ENCODE measurements at regions not wholly inside any gene's neighbourhood (a gene's known extent, or its start where the extent isn't known, plus 50 kb on each side); places are given as distances from the start of the nearest gene placed in this dataset.
"Not testable (repeated sequence)": the region's sequence is repeated elsewhere in the genome, so short reads cannot be mapped to it uniquely, and the experiment has no call there.

DNA sequence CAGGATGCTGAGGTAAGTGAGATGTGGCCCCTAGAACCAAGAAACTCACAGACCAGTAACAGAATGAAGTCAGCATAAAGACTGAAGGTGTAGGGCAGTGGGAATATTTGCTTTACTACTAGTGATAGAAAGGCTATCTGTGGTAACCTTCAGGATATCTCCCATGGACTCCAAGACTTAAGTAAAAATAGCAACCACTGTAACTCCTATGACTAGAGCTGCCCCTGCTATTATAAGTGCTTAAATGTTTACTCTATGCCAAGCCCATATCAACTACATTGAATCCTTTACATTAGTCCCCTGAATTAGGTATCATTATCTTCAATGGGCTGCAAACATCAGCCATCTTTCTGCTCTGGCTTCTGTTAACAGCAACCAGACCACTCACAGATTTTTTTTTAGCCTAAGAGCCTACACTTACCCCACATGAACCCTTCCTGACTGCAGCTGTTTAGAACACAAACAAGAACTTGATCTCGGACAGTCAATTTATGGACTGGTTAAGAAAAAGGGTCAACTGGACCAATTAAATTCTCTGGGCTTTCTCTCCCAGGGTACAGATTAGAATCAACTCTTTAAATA, 335.1 kb upstream of the API5 start:
- no CpG with 5 or more reads among the region's 1 CpG for WGBS

DNA sequence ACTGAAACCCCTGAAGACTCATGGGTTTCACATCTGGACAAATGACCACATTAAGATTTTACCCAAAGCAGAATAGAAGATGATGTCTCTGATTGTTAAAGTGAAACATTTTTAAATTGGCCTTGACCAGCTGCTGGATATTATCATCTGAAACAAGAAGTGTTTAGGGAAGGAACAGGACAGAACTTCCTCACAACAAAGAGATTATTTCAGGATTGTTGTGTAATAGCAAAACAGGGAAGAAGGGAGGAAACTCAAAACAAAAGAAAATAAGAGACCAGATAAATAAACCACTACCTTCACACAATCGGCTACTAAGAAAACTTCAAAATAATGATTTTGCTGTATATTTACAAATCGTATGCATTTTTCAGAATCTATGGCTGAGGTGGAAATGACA, 319.2 kb upstream of the API5 start:
- Histone ChIP-seq H3K4me1 (ENCODE audit: control insufficient read depth, insufficient read depth, low read depth, low read length) (no peaks in the 10 kb centered on the region), H4K91ac (ENCODE audit: low read length) (no peak overlapping the region), H3K79me1 (replicated peaks; ENCODE audit: low read length, poor library complexity, severe bottlenecking) (no peaks in the 10 kb centered on the region), H4K8ac (ENCODE audit: low read length) (no peak overlapping the region), H2BK15ac (ENCODE audit: low read depth, poor library complexity, severe bottlenecking) (no peak overlapping the region), H3K4me3 (ENCODE audit: insufficient read depth in 1 of 2, low read depth in 1 of 2, low read length in 2 of 2) (no peak overlapping the region), H3K18ac (ENCODE audit: low read depth in 1 of 2, low read length in 2 of 2) (no peak overlapping the region), H3K4ac (ENCODE audit: low read depth in 1 of 2, low read length in 2 of 2) (no peak overlapping the region), H3K4me2 (ENCODE audit: low read length, poor library complexity, severe bottlenecking) (no peak overlapping the region), H2BK12ac (ENCODE audit: low read length in 2 of 2) (no peak overlapping the region), H2BK5ac (ENCODE audit: low read depth, low read length, poor library complexity, severe bottlenecking) (no peak overlapping the region), H3K9me3 (ENCODE audit: control insufficient read depth, low read length) (no peaks in the 10 kb centered on the region), H2BK120ac (ENCODE audit: low read depth, low read length) (no peak overlapping the region), H3K36me3 (ENCODE audit: control insufficient read depth in 1 of 2, insufficient read depth in 2 of 2, low read depth in 1 of 2, low read length in 2 of 2) (no peaks in the 10 kb centered on the region), H3K27ac (ENCODE audit: low read length, poor library complexity, severe bottlenecking) (no peak overlapping the region), H3K23ac (ENCODE audit: low read length in 2 of 2) (no peak overlapping the region), H2AK5ac (ENCODE audit: low read length, severe bottlenecking) (no peak overlapping the region), H2AFZ (ENCODE audit: low read depth, low read length) (no peak overlapping the region), H3K27me3 (ENCODE audit: control insufficient read depth in 1 of 2, insufficient read depth in 1 of 2, low read length in 2 of 2) (no peaks in the 10 kb centered on the region), H3K9ac (ENCODE audit: low read length) (no peak overlapping the region), H3K14ac (ENCODE audit: low read length in 2 of 2) (no peak overlapping the region)
- DNase-seq: no peak
- WGBS: no CpG with 5 or more reads among the region's 2 CpGs

More for the DNA sequence above, 335.1 kb upstream of the API5 start:
- no peaks in the 10 kb centered on the region for H3K9me3 ChIP-seq (ENCODE audit: control insufficient read depth, low read length)
- H3K4ac ChIP-seq (ENCODE audit: low read depth in 1 of 2, low read length in 2 of 2): no peak overlapping the region
- no peak overlapping the region for H3K14ac ChIP-seq (ENCODE audit: low read length in 2 of 2)
- no peak overlapping the region for H2AFZ ChIP-seq (ENCODE audit: low read depth, low read length)
- H2BK5ac ChIP-seq (ENCODE audit: low read depth, low read length, poor library complexity, severe bottlenecking): no peak overlapping the region
- no peaks in the 10 kb centered on the region for H3K79me1 ChIP-seq (replicated peaks; ENCODE audit: low read length, poor library complexity, severe bottlenecking)
- H3K27me3 ChIP-seq (ENCODE audit: control insufficient read depth in 1 of 2, insufficient read depth in 1 of 2, low read length in 2 of 2): no peaks in the 10 kb centered on the region
- no peak overlapping the region for H3K9ac ChIP-seq (ENCODE audit: low read length)
- H2BK15ac ChIP-seq (ENCODE audit: low read depth, poor library complexity, severe bottlenecking): no peak overlapping the region
- no peak for DNase-seq
- H3K36me3 ChIP-seq (ENCODE audit: control insufficient read depth in 1 of 2, insufficient read depth in 2 of 2, low read depth in 1 of 2, low read length in 2 of 2): no peaks in the 10 kb centered on the region
- no peak overlapping the region for H4K8ac ChIP-seq (ENCODE audit: low read length)
- H2BK120ac ChIP-seq (ENCODE audit: low read depth, low read length): no peak overlapping the region
- H4K91ac ChIP-seq (ENCODE audit: low read length): no peak overlapping the region
- no peak overlapping the region for H3K23ac ChIP-seq (ENCODE audit: low read length in 2 of 2)
- no peak overlapping the region for H3K18ac ChIP-seq (ENCODE audit: low read depth in 1 of 2, low read length in 2 of 2)
- no peak overlapping the region for H3K4me2 ChIP-seq (ENCODE audit: low read length, poor library complexity, severe bottlenecking)
- H3K27ac ChIP-seq (ENCODE audit: low read length, poor library complexity, severe bottlenecking): no peak overlapping the region
- no peak overlapping the region for H2AK5ac ChIP-seq (ENCODE audit: low read length, severe bottlenecking)
- H3K4me1 ChIP-seq (ENCODE audit: control insufficient read depth, insufficient read depth, low read depth, low read length): no peaks in the 10 kb centered on the region
- no peak overlapping the region for H2BK12ac ChIP-seq (ENCODE audit: low read length in 2 of 2)
- H3K4me3 ChIP-seq (ENCODE audit: insufficient read depth in 1 of 2, low read depth in 1 of 2, low read length in 2 of 2): no peak overlapping the region

DNA sequence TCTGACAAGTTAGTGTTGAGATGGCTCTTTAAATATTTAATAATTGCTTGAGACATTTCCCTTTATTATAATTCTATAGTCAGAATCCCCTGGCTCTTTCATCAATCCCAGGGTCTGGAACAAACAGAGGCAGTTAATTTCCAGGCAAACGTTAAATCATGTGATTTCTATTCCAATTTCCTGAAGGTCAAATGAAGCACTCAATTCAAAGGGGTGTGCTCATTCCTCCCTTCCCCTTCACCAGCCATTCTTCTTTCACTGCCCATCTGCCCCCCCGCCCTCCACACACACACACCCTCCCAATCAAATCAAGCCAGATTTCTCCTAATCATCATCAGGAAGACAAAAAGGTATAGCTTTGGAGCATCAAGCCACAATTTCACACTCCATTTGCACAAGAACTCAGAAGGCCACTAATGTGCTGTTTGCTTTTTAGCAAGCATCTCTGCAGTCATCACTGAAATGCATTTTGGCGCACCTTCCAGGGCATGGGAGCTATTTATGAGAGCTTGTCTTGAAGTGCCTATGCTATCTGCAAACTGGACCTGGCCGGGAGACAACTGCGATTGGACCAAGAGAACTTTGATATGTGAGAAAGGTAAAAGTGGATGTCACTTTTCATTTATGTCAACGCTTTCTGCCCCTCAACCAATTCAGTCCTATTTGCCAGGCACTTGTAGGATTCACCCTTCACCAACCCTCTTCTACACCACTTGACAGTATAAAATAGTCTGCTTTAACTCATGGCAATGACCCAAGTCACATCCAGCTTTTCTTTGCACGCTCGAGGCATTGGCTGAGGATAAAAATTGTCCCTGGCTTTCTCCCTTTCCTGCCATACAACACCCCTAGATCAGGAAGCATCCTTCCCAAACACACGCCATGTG, 315.1 kb upstream of the API5 start:
- H2AK5ac ChIP-seq (ENCODE audit: low read length, severe bottlenecking): no peak overlapping the region
- no peak overlapping the region for H3K27ac ChIP-seq (ENCODE audit: low read length, poor library complexity, severe bottlenecking)
- no peaks in the 10 kb centered on the region for H3K9me3 ChIP-seq (ENCODE audit: control insufficient read depth, low read length)
- H4K91ac ChIP-seq (ENCODE audit: low read length): no peak overlapping the region
- no peak overlapping the region for H3K4me2 ChIP-seq (ENCODE audit: low read length, poor library complexity, severe bottlenecking)
- H4K8ac ChIP-seq (ENCODE audit: low read length): no peak overlapping the region
- no peak overlapping the region for H2BK12ac ChIP-seq (ENCODE audit: low read length in 2 of 2)
- no peak overlapping the region for H2AFZ ChIP-seq (ENCODE audit: low read depth, low read length)
- H3K4me1 ChIP-seq (ENCODE audit: control insufficient read depth, insufficient read depth, low read depth, low read length): no peaks in the 10 kb centered on the region
- H3K27me3 ChIP-seq (ENCODE audit: control insufficient read depth in 1 of 2, insufficient read depth in 1 of 2, low read length in 2 of 2): no peaks in the 10 kb centered on the region
- 64% methylated on average over 7 of the region's 9 CpGs for WGBS
- no peak overlapping the region for H3K23ac ChIP-seq (ENCODE audit: low read length in 2 of 2)
- H3K36me3 ChIP-seq (ENCODE audit: control insufficient read depth in 1 of 2, insufficient read depth in 2 of 2, low read depth in 1 of 2, low read length in 2 of 2): no peaks in the 10 kb centered on the region
- no peak for DNase-seq
- H3K9ac ChIP-seq (ENCODE audit: low read length): no peak overlapping the region
- H2BK15ac ChIP-seq (ENCODE audit: low read depth, poor library complexity, severe bottlenecking): no peak overlapping the region
- H3K18ac ChIP-seq (ENCODE audit: low read depth in 1 of 2, low read length in 2 of 2): no peak overlapping the region
- H3K4me3 ChIP-seq (ENCODE audit: insufficient read depth in 1 of 2, low read depth in 1 of 2, low read length in 2 of 2): no peak overlapping the region
- no peak overlapping the region for H2BK120ac ChIP-seq (ENCODE audit: low read depth, low read length)
- no peak overlapping the region for H2BK5ac ChIP-seq (ENCODE audit: low read depth, low read length, poor library complexity, severe bottlenecking)
- H3K14ac ChIP-seq (ENCODE audit: low read length in 2 of 2): no peak overlapping the region
- no peak overlapping the region for H3K4ac ChIP-seq (ENCODE audit: low read depth in 1 of 2, low read length in 2 of 2)
- H3K79me1 ChIP-seq (replicated peaks; ENCODE audit: low read length, poor library complexity, severe bottlenecking): no peaks in the 10 kb centered on the region

- not testable (repeated sequence) for H3K79me1 ChIP-seq (replicated peaks; ENCODE audit: low read length, poor library complexity, severe bottlenecking); H3K9me3 ChIP-seq (ENCODE audit: control insufficient read depth, low read length); H2BK5ac ChIP-seq (ENCODE audit: low read depth, low read length, poor library complexity, severe bottlenecking); H3K14ac ChIP-seq (ENCODE audit: low read length in 2 of 2); H3K4ac ChIP-seq (ENCODE audit: low read depth in 1 of 2, low read length in 2 of 2); H2AK5ac ChIP-seq (ENCODE audit: low read length, severe bottlenecking); H3K4me2 ChIP-seq (ENCODE audit: low read length, poor library complexity, severe bottlenecking); DNase-seq; H4K8ac ChIP-seq (ENCODE audit: low read length); H3K23ac ChIP-seq (ENCODE audit: low read length in 2 of 2); H4K91ac ChIP-seq (ENCODE audit: low read length); H2BK12ac ChIP-seq (ENCODE audit: low read length in 2 of 2); H3K36me3 ChIP-seq (ENCODE audit: control insufficient read depth in 1 of 2, insufficient read depth in 2 of 2, low read depth in 1 of 2, low read length in 2 of 2); H2BK15ac ChIP-seq (ENCODE audit: low read depth, poor library complexity, severe bottlenecking); H3K27ac ChIP-seq (ENCODE audit: low read length, poor library complexity, severe bottlenecking); H3K18ac ChIP-seq (ENCODE audit: low read depth in 1 of 2, low read length in 2 of 2); H2BK120ac ChIP-seq (ENCODE audit: low read depth, low read length); H3K4me1 ChIP-seq (ENCODE audit: control insufficient read depth, insufficient read depth, low read depth, low read length); H3K9ac ChIP-seq (ENCODE audit: low read length); H3K27me3 ChIP-seq (ENCODE audit: control insufficient read depth in 1 of 2, insufficient read depth in 1 of 2, low read length in 2 of 2); H3K4me3 ChIP-seq (ENCODE audit: insufficient read depth in 1 of 2, low read depth in 1 of 2, low read length in 2 of 2); H2AFZ ChIP-seq (ENCODE audit: low read depth, low read length)
- WGBS: 82% methylated on average over 10 of the region's 10 CpGs
Observed at GRCh38 chr11:43004879-43005278, 306.9 kb upstream of the API5 start.

All from mesenchymal stem cell (in vitro differentiated cells and primary cell).